HG03045 (cell line): ENCODE measurements at regions not wholly inside any gene's neighbourhood (a gene's known extent, or its start where the extent isn't known, plus 50 kb on each side); places are given as distances from the start of the nearest gene placed in this dataset.
"Not testable (repeated sequence)": the region's sequence is repeated elsewhere in the genome, so short reads cannot be mapped to it uniquely, and the experiment has no call there.

Experiments used
- ATAC-seq: cut with Tn5 transposase; IDR thresholded peaks from one replicate; pipeline ENCODE4 v1.9.1; 2021; ENCODE audit warnings: mild to moderate bottlenecking, moderate library complexity; ENCODE audit not compliant: unreplicated experiment

DNA sequence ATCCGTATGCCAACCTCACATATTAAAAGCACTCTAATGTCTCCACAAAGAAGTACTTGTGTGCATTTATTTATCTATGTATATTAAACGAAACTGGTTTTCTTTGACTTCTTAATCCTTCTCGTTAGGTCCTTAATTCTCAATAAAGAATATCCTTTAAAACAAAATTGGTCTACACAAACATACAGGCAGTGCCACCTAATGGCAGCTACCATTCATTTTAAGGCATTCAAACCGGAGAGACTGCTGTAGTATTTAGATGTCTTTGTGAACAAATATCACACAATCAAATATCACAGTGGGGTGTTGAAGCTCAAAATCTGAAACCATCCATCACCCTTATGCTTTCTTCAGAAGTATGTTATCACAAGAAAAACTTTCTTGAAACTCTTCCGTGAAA lies 96.6 kb upstream of the IRAK1BP1 start:
- no peak for ATAC-seq

DNA sequence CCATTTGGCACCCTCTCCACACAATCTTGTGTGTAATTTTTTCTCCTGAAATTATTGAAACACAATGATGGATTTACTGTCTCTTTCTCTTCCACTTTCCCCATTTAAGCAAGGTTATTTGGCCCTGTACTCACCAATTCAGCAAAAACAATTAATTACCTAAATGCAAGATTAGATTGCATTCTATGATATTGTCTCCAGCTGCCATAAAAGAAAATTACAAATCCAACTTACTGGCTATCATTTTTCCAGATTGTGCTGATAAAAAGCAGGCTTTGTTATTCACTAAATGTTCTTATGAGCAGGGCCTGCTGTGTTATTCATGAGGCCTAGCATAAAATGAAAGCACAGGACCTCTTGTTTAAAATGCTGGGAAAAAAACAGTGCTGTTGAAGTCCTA lies 95.8 kb upstream of the IRAK1BP1 start:
- ATAC-seq, result no peak

DNA sequence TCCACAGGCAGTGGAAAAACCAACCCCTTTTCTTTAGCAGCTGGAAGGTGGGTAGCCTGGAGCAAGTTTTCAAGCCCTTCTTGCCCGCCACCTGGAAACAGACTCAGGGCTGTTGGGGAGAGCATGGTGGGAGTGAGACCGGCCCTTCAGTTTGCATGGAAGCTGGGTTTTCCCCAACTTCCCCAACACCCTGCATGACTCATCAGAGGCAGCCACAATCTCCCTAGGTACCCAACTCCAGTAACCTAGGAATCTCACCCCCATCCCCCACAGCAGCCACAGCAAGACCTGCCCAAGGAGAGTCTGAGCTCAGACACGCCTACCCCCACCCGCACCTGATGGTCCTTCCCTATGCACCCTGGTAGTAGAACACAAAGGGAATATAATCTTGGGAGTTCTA lies 86.3 kb upstream of the IRAK1BP1 start:
- no peak for ATAC-seq

DNA sequence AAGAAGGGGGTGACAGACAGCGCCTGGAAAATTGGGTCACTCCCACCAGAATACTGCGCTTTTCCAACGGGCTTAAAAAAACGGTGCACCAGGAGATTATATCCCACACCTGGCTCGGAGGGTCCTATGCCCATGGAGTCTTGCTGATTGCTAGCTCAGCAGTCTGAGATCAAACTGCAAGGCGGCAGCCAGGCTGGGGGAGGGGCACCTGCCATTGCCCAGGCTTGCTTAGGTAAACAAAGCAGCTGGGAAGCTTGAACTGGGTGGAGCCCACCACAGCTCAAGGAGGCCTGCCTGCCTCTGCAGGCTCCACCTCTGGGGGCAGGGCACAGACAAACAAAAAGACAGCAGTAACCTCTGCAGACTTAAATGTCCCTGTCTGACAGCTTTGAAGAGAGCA lies 84.0 kb upstream of the IRAK1BP1 start:
- not testable (repeated sequence) for ATAC-seq

DNA sequence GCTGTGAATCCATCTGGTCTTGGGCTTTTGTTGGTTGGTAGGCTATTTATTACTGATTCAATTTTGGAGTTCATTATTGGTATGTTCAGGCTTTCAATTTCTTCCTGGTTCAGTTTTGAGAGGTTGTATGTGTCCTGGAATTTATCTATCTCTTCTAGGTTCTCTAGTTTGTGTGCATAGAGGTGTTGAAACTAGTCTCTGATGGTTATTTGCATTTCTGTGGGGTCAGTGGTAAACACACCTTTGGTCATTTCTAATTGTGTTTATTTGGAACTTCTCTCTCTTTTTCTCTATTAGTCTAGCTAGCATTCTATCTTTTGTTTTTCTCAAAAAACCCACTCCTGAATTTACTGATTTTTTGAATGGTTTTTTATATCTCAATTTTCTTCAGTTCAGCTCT lies 70.1 kb upstream of the IRAK1BP1 start:
- no peak for ATAC-seq

DNA sequence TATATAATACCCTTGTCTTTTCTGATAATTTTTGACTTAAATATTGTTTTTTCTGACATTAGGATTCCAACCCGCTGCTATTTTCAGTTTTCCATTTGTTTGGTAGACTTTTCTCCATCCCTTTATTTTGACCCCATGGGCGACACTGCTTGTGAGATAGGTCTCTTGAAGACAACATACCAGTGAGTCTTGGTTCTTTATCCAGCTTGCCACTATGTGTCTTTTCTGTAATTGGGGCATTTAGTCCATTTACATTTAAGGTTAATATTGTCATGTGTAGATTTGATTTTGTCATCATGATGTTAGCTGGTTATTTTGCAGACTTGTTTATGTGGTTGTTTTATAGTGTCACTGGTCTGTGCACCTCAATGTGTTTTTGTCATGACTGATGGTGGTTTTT lies 67.7 kb upstream of the IRAK1BP1 start:
- ATAC-seq, result no peak

DNA sequence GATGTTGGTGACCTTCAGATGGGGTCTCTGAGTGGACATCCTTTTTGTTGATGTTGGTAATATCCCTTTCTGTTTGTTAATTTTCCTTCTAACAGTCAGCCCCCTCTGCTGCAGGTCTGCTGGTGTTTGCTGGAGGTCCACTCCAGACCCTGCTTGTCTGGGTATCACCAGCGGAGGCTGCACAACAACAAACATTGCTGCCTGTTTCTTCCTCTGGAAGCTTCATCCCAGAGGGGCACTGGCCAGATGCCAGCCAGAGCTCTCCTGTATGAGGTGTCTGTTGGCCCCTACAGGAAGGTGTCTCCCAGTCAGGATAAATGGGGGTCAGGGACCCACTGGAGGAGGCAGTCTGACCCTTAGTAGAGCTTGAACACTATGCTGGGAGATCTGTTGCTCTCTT lies 60.6 kb upstream of the IRAK1BP1 start:
- ATAC-seq, result not testable (repeated sequence)

DNA sequence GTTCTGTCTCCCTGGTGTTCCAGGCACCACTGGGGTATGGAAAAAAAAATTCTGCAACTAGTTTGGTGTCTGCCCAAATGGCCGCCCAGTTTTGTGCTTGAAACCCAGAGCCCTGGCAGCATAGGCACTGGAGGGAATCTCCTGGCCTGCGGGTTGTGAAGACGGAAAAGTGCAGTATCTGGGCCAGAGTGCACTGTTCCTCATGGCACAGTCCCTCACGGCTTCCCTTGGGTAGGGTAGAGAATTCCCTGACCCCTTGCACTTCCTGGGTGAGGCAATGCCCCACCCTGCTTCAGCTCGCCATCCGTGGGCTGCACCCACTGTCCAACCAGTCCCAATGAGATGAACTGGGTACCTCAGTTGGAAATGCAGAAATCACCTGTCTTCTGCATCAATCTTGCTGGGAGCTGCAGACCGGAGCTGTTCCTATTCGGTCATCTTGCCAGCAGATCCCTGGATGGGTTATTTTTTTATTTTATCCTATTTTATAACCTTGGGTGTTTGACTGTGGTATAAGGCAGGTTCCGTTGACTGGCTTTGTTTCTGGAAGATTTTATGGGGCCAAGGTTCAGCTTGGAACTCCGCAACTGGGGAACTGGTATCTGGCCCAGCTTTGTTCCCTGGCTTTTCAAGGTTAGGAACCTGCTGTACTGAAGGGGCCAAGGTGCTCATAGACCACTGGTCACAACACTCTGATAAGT lies 59.5 kb upstream of the IRAK1BP1 start:
- not testable (repeated sequence) for ATAC-seq

DNA sequence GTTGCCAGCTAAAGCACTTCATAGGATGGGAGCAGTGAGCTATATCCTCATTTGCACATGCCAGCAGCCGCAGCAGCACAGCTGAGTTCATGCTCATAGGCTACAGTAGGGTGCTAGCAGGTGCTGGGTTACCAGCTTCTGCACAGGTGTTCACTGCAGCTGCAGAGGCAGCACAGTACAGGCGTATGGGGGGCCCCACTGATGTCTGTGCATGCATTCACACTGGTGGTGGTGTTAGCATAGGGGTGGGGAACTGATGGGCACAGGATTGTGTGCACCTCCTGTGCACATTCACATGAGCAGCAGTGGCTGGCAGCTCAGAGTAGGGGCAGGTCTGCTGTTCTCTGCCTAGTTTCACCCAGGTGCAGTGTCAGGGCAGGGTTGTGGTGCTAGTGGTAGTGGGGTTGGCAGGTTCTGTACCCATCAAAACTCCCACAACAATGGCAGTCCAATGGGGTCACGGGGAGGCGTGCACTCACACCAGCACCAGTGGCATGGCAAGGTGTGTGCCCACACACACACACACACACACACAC lies 58.9 kb upstream of the IRAK1BP1 start:
- ATAC-seq, result no peak

DNA sequence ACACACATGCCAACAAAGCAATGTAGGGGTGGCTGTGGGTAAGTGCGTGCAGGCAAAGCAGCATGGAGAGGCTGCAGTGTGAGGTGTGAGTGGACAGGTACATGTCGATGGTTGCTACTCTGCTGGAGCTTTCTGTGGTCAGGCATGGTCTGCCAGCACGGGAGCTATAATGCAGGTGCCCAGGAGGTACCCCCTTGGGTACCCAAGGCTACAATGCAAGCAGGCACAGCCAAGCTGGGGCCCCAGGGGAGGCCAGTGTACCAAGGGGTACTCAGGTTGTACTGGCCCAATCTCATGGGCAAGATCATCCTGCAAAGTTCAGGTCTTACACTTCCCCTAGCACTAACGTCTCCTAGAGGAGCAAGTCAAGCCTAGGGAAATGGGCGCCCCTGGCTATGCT lies 58.4 kb upstream of the IRAK1BP1 start:
- ATAC-seq, result no peak

DNA sequence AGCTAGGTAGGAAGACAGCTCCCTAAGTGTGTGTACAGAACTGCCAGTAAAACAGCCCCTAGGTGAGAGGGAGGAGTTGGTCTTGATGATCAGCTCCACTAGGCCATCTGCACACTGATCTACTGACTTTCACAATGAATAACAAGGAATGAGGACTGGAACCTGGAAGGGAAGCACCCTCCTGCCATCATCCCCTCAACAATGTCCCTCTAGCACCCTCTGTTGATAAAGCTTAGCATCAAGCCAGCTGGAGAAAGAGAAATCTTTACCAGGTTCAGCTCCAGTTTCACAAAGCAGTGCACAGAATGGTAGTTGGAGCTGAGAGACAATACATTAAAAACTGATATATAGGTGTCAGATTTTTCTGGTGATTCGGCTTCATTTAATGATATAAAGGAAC lies 57.2 kb upstream of the IRAK1BP1 start:
- no peak for ATAC-seq

DNA sequence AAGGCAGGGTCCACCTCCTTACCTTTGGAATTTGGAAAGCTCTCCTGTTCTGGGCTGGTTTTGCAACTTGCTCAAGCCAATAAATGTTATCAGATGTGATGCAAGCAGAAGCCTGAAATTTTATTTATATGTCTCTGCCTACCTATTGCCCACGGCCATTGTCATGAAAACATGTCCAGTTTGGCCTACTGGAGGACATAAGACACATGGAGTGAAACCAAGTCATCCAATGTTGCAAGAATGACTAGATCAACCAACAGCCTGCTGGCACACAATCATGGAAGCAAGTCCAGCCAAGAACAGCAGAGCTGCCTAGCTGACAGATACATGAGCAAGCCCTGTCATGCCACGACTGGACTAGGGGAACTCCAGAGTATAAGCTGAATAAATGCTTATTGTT lies 56.7 kb upstream of the IRAK1BP1 start:
- no peak for ATAC-seq
